Hematopoietic multipotent progenitor cell (in vitro differentiated cells): ENCODE measurements at regions not wholly inside any gene's neighbourhood (a gene's known extent, or its start where the extent isn't known, plus 50 kb on each side); places are given as distances from the start of the nearest gene placed in this dataset.
"Not testable (repeated sequence)": the region's sequence is repeated elsewhere in the genome, so short reads cannot be mapped to it uniquely, and the experiment has no call there.

Experiments
- DNase-seq, 3 donors: peaks; one replicate each; pipeline ENCODE4 v3.0.0-alpha.2; 2011 to 2015; ENCODE audit warnings: low read depth in 2 of 3, low spot score in 2 of 3

DNA sequence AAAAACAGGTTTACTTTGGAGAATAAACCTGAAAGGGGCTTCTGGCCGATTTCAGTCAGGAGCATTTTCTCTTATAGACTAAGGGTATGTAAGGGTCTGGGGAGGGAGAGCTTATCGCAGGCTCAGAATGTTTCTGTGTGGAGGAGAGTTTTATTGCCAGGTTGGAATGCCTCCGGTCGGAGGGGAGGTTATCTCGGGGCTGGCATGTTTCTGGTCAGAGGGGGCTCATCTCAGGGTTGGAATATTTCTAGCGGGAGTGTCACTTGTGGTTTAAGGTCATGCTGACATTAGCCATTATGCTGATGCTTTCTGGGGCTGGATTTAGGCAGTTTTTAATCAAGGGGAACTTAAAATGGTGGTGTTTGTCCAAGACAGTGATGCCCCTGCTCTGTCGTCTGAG, 333.6 kb downstream of the METTL4 start:
- DNase-seq = no peak

DNA sequence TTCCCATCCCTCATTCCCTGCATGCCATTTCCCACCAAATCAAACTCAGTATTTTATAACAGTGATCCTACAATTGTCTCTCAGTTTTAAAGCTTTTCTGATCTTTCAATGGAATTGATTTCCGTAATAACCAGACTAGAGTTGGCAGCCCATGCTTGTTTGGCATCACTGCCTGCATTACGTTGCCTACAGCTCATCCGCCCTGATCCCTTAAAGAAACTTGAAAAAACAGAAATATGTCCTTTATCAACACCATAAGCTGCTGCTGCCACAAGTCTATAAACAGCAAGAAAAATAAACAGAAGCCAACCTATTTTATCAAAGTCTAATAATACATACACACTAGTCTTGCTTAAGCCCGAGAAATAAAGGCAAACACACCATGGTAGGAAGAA, 331.0 kb downstream of the METTL4 start:
- no peak for DNase-seq

DNA sequence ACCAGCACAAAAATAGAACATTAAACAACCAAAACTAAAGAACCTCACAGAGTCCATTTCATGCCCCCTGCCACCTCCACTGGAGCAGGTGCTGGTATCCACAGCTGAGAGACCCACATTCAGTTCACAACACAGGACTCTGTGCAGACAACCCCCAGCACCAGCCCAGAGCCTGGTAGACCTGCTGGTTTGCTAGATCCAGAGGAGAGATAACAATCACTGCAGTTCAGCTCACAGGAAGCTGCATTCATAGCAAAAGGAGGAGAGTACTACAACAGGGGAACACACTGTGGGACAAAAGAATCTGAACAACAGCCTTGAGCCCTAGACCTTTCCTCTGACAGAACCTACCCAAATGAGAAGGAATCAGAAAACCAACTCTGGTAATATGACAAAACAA, 326.7 kb downstream of the METTL4 start:
- DNase-seq = no peak

DNA sequence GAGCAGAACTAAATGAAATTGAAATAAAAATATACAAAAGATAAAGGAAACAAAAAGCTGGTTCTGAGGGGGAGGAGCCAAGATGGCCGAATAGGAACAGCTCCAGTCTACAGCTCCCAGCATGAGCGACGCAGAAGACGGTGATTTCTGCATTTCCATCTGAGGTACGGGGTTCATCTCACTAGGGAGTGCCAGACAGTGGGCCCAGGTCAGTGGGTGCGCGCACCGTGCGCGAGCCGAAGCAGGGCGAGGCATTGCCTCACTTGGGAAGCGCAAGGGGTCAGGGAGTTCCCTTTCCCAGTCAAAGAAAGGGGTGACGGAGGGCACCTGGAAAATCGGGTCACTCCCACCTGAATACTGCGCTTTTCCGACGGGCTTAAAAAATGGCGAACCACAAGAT, 324.2 kb downstream of the METTL4 start:
- DNase-seq = not testable (repeated sequence)

DNA sequence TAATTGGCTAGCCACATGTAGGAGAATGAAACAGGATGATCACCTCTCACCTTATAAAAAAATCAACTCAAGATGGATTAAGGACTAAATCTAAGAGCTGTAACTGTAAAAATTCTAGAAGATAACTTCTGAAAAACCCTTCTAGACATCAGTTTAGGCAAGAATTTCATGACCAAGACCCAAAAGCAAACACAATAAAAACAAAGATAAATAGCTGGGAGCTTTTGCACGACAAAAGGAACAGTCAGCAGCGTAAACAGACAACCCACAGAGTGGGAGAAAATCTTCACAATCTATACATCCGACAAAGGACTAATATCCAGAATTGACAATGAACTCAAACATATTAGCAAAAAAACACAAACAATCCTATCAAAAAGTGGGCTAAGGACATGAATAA, 316.3 kb downstream of the METTL4 start:
- no peak for DNase-seq

DNA sequence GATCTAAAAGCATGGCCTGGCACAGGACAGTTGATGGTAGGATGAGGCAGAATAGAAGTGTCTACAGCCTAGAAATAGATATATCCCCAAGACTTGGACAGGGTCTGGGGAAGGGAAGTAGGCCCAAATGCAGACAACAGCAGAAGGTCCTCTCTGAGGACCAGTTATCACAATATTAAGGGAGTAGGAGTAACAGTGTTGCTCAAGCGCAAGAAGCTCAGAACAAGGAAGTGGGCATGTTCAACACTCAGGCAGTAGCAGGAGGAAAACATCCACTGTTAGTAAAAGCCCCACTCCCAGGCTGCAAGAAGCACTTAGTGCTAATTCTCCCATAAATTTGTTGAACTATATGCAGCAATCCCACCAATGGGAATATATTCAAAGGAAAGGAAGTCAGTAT, 314.7 kb downstream of the METTL4 start:
- DNase-seq = no peak

DNA sequence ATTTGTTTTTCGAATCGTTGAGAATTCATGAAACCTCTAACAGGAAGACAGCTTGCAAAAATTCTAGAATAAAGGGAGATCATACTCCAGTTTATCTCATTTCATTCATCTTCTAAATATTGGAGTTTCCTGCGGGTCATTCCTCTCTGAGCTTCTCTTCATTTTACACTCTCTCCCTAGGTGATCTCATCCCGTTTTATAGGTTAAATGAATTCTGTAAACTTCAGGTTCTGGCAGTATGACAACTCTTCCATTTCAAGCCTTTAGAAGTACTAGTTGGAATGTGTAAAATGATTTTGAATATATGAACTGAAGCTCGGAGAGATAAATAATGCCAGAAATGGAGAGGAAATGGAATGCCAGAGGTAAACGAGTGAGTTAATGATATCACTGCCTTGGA, 312.4 kb downstream of the METTL4 start:
- DNase-seq = no peak

DNA sequence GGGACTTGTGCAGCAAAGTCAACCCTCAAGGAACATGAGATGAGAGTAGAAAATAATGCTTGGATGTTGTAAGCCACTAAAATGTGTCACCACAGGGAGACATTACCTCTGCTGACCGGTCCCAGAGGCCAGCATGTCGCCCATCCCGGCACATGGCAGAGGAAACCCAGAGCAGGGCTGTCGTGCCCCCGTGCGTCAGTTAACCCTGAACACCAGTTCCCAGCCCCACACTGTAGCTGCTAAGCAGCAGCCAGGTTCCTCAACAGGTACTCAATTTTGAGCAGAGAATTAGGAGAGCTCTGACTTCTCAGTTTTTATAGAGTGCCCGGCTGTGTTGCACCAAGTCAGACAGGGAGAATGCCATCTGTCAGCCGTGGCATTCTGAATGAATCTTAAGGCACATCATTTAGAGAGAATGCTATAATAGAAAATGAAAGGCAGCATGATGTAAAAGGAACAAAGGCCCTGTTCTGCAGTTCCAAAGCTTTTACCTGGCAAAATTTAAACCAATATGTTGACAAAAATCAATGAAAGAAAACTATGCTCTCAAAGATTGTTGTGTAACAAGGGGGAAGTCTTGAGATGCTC, 307.9 kb downstream of the METTL4 start:
- DNase-seq = no peak

DNA sequence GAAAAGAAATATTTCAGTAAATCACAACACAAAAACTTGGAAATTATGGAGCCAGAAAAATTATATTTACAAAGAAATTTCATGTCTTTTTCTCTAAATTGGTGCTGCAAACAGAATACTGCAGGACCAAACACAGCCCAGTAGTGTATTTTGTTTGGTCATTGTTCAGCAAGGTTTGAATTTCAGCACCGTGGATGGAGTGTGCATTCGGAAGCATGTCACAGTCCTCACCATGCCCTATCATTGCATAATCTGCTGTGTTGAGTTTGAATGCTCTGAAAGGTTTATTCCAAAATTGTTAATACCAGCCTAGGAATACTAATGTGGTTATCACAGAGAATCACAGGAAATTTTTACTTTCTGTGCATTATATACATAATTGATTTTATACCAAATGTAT, 296.7 kb downstream of the METTL4 start:
- no peak for DNase-seq

DNA sequence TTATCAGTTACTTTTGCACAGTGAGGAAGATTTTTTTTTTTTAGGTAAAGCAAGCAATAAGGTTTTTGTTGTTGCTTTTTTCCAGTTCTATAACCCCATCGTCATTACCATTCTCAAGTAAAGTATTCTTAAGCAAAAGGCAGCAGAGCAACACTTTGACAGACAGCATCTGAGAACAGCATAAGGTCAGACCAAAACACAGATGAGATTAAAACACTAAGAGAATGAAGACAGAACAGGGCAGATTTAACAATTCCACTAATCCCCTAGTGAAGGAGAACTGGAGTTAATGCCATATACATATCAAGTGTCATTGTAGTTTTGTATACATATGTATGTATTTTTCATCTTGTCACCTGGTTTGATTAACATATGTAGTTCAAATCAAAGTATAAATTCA, 290.2 kb downstream of the METTL4 start:
- DNase-seq = no peak

DNA sequence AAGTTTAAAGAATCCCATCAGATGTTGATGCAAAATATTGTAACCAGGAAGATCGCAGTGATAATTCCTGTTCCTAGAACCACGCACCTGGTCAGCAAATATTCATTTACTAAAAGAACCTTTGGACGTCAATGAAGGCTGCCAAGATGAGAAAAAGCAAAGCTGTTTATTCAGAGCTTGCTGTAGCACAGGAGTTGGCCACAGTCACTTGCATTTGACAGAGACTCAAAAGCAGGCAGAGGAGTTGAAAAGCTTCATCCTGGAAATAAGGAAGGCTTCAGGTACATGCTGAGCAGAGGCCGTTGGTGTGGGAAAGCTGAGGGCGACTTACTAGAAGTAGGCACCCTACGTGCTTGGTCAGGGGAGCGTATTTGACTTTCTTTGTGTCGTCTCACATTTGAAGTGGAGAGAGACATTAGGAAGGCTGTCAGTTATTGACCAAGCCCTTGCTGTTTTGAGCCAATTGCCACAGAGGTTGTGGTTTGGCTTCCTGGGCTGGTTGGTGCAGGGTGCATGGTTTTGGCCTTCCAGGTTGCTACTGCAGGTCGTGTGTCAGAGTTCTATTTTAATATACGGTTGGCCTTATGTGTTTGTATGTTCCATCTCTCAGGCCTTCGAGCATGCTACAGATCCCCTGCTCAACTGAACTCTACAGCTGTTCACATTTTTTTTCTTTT, 289.6 kb downstream of the METTL4 start:
- DNase-seq = no peak

DNA sequence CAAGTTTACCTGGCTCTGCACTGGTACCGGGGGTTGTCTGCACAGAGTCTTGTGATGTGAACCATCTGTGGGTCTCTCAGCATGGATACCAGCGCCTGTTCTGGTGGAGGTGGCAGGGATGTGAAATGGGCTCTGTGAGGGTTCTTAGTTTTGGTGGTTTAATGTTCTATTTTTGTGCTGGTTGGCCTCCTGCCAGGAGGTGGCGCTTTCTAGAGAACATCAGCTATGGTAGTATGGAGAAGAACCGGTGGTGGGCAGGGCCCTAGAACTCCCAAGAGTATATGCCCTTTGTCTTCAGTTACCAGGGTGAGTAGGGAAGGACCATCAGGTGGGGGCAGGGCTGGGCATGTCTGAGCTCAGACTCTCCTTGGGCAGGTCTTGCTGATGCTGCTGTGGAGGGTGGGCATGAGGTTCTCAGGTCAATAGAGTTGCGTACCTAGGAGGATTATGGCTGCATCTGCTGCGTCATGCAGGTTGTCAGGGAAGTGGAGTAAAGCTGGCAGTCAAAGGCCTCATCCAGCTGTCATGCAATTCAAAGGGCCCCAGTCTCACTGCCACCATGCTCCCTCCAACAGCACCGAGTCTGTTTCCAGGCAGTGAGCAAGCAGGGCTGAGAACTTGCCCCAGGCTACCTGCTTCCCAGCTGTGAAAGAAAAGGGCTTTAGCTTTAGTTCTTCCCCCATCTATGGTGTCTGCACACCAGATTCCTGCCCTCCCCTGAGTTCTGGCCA, 278.0 kb downstream of the METTL4 start:
- no peak for DNase-seq

DNA sequence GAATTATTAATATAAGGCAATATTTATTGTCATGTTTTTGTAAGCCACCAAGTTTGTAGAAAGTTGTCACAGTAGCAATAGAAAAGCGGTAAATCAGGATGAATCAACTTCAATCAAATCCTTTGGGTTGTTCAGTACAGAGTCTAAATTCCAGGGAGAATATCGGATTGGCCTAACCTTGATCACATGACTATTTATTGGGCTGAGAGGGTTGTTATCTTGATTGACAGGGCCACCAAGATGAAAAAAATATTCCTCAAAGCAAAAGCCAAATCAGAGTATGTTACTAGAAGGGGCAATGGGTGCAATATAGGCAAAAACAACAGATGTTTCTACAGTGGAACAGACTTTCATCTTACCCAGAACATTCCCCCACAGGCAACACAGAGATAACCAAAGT, 270.0 kb downstream of the METTL4 start:
- no peak for DNase-seq

DNA sequence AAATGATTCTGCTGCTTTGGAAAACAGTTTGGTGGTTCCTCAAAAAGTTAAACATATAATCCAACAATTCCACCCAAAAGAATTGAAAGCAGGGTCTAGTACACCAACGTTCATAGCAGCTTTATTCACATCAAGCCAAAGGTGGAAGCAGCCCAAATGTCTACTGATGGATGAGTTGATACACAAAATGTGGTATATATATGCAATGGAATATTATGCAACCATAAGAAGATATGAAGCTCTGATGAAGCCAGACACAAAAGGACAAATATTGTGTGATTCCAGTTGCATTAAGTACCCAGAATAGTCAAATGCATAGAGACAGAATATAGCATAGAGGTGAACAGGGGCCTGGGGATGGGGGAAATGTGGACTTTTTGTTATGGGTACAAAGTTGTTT, 269.3 kb downstream of the METTL4 start:
- no peak for DNase-seq

DNA sequence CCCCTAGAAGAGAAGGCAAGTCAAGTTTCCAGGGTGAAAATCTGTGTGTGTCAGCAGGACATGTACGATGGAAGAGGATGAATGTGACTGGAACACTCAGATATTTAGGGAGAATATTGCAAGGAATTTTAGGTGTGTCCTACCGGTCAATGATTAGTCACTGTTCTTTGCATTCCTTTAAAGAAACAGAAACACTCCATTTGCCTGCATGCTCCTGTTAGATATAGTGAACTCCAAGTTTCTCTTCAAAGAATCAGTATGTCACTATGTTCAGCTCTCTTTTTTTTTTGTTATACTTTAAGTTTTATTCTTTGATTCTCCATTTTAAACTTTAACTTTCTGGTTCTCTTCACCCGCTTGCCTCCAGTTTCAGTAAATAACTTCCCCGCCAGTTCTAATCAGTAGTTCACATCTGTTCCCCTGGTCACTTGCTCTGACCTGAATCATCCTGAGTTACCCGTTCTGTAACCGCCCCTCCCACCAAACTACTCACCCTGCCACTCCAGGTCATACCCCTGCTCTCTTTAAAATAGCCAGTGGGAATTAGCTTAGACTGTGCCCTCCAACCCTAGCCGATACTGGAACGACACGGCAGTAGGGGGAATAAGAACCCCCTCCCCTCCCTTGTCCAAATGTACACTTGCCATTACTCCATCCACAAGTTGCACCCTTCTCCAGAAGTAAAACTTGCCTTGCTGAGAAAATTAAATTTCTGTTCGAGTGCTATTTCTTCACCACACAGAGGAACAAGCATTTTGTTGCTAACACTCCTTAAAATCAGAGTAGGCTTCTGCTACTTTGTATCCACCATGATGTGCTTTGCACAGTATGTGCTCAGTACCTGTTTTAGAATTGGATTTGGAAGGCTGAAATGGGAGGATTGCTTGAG, 268.4 kb downstream of the METTL4 start:
- no peak for DNase-seq

DNA sequence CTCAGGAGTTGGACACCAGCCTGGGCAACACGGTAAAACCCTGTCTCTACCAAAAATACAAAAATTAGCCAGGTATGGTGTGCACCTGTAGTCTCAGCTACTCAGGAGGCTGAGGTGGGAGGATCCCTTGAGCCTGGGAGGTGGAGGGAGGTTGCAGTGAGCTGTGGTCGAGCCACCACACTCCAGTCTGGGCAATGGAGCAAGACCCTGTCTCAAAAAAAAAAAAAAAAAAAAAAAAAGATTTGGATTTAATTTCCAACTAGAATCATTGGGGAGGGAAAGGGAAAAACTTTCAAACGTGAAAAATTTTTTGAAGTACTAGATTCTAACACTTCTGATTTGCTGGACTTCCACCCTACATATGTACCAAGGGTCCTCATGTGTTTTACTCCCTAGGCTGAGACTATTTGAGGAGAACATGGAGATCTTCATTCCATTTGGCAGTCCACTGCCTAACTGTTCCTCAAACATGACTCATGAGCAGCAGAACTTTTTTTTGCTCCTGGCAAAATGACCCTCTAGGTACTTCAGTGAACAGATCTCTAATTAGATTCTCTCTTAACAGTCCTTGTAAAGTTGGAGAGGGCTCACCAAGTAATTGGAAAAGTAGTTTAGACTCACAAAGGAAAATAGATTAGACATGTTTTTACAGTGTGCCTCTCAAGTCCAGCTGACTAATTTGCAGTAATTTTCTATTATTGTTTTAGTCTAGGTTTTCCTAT, 267.6 kb downstream of the METTL4 start:
- DNase-seq = no peak

DNA sequence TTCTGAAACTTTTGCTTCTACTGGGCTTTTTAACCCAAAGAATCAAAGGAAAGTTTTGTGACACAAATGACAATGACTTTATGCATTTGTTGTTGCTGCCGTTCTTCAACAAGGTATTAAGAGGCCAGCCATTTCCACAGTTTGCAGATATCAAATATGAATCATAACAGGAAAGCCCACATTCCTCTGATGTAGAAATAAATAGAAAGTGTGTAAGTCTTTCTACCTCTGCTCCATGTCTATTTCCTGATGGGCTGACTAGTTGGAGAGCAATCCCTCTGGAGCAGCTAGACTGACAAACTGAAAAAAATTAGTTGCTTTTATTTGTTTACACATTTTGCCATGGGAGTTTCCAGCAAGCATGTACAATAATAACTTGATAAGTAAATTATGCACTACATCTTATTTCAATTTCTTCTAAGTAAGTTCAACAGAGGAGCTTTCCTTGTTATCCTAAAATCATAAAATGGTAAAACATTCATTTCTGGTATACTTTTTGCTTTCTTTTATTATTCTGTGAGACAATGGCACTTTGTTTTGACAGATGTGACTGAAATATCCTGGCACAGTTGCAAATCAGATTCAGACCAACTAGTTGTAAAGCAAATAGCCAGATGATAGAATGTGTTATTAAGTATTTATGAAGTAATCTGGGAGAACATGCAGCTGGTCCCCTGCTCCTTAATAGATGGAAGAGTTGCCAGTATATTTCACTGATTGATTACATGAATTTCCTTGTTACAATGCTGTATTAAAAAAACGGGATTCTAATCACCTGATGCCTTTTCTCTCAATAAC, 266.7 kb downstream of the METTL4 start:
- no peak for DNase-seq

DNA sequence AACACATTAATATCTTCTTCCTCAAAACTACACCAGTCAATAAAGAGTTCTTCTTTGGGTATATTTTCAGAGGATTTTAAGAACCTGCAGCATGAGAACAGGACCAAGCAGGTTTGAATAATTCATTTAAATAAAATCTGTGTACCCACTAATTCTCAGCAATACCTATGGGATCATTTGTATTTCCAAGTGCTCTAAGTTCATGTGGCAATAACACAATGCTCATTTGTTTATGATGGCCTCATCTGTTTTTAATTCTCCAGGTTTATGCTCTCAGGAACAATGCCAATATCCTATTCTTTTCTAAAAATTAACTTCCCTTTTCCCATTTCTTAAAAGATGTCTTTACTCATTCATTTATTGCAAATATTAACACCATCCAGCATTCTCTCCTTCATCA, 264.7 kb downstream of the METTL4 start:
- DNase-seq = no peak

DNA sequence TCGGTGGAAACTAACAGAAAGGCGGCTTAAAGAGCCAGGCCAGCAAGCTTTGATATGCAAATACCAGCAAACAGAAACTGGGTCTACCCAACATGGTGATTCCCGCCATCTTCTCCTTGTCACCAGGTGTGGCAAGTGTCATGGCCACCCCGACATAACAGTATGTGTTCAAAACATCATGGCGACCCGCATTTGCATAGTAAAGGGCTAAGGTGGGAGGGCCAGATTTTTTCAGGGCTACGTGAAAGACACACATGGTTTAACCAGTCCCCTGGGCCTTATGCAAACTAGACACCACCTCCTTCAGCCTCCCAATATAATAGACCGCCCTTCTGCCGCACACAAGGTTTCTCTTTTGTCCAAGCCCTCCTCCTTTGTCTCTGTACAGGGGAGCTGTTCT, 260.4 kb downstream of the METTL4 start:
- no peak for DNase-seq

DNA sequence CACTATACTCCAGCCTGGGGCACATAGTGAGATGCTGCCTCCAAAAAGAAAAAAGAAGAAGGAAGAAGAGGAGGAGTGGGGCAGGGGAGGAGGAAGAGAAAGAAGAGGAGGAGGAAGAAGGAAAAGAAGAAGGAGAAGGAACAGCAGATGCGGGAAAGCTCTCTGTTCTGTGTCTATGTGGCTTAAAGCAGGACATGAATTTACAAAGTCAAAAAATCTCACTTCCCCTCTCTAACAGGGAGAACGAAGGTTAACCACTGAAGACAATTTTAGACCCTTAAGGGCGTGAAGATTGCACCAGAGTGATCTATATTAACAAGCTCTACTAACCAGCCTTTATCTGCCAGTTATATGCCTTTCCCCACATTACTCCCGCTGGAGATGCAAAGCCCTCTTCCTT, 258.9 kb downstream of the METTL4 start:
- no peak for DNase-seq
